Skeletal muscle satellite cell (primary cell): ENCODE measurements at regions not wholly inside any gene's neighbourhood (a gene's known extent, or its start where the extent isn't known, plus 50 kb on each side); places are given as distances from the start of the nearest gene placed in this dataset.

Source experiments
- H3K27me3 ChIP-seq: 2 replicates; pipeline ENCODE4 v1.7.0; 2013; ENCODE audit warnings: low read length; ENCODE audit not compliant: control insufficient read depth, insufficient read depth
- H3K36me3 ChIP-seq: 2 replicates; pipeline ENCODE4 v1.7.0; 2013; ENCODE audit warnings: mild to moderate bottlenecking, control low read depth, low read length; ENCODE audit not compliant: insufficient read depth
- H3K4me1 ChIP-seq: 2 replicates; pipeline ENCODE4 v1.7.0; 2013; ENCODE audit warnings: low read length; ENCODE audit not compliant: control insufficient read depth, insufficient read depth
- H3K4me2 ChIP-seq: 2 replicates; pipeline ENCODE4 v1.7.0; 2013; ENCODE audit warnings: mild to moderate bottlenecking, low read length
- H3K4me3 ChIP-seq: 2 replicates; pipeline ENCODE4 v1.7.0; 2013; ENCODE audit warnings: low read length
- H3K9ac ChIP-seq: 2 replicates; pipeline ENCODE4 v1.7.0; 2013; ENCODE audit warnings: mild to moderate bottlenecking, low read depth, low read length, moderate library complexity
- H3K9me3 ChIP-seq: replicated peaks from 2 replicates; pipeline ENCODE4 v1.7.0; 2013; ENCODE audit warnings: mild to moderate bottlenecking, control low read depth, low read length

- no peaks in the 10 kb centered on the region for H3K9me3 ChIP-seq
- no peaks in the 10 kb centered on the region for H3K36me3 ChIP-seq
- no peak overlapping the region for H3K4me2 ChIP-seq
- H3K4me1 ChIP-seq = no peaks in the 10 kb centered on the region
- H3K4me3 ChIP-seq = no peak overlapping the region
- H3K27me3 ChIP-seq = no peaks in the 10 kb centered on the region
- H3K9ac ChIP-seq = no peak overlapping the region
These were observed 211.6 kb downstream of the NEBL start for GRCh38 chr10:20685462-20685861.

- H3K9me3 ChIP-seq = no peaks in the 10 kb centered on the region
- H3K9ac ChIP-seq = no peak overlapping the region
- H3K36me3 ChIP-seq = no peaks in the 10 kb centered on the region
- no peaks in the 10 kb centered on the region for H3K27me3 ChIP-seq
- H3K4me3 ChIP-seq = no peak overlapping the region
- H3K4me1 ChIP-seq = no peaks in the 10 kb centered on the region
- H3K4me2 ChIP-seq = no peak overlapping the region
These were observed 213.8 kb downstream of the NEBL start for GRCh38 chr10:20683345-20683744.

- no peaks in the 10 kb centered on the region for H3K36me3 ChIP-seq
- no peaks in the 10 kb centered on the region for H3K27me3 ChIP-seq
- H3K4me3 ChIP-seq = no peak overlapping the region
- H3K9ac ChIP-seq = no peak overlapping the region
- H3K4me2 ChIP-seq = no peak overlapping the region
- no peaks in the 10 kb centered on the region for H3K4me1 ChIP-seq
- no peaks in the 10 kb centered on the region for H3K9me3 ChIP-seq
These were observed 214.3 kb downstream of the NEBL start for GRCh38 chr10:20682782-20683181.

GRCh38 chr10:20677340-20677739 lies 219.8 kb downstream of the NEBL start:
- Histone ChIP-seq H3K9me3 (no peaks in the 10 kb centered on the region), H3K4me1 (peaks cover 3% of the 10 kb centered on the region), H3K9ac (no peak overlapping the region)

GRCh38 chr10:20674926-20675325 lies 222.2 kb downstream of the NEBL start:
- Histone ChIP-seq H3K9ac (no peak overlapping the region), H3K4me2 (no peak overlapping the region), H3K36me3 (no peaks in the 10 kb centered on the region), H3K27me3 (no peaks in the 10 kb centered on the region), H3K9me3 (no peaks in the 10 kb centered on the region), H3K4me1 (peaks cover 3% of the 10 kb centered on the region), H3K4me3 (no peak overlapping the region)

More at GRCh38 chr10:20677340-20677739, 219.8 kb downstream of the NEBL start:
- Histone ChIP-seq H3K4me2 (no peak overlapping the region), H3K27me3 (no peaks in the 10 kb centered on the region), H3K4me3 (no peak overlapping the region), H3K36me3 (no peaks in the 10 kb centered on the region)

GRCh38 chr10:20673175-20673574 lies 223.9 kb downstream of the NEBL start:
- Histone ChIP-seq H3K4me2 (no peak overlapping the region), H3K4me3 (no peak overlapping the region), H3K4me1 (peaks cover 3% of the 10 kb centered on the region), H3K36me3 (no peaks in the 10 kb centered on the region), H3K9me3 (no peaks in the 10 kb centered on the region), H3K27me3 (no peaks in the 10 kb centered on the region), H3K9ac (no peak overlapping the region)

- H3K9ac ChIP-seq = no peak overlapping the region
- no peaks in the 10 kb centered on the region for H3K9me3 ChIP-seq
- H3K36me3 ChIP-seq = no peaks in the 10 kb centered on the region
- H3K4me3 ChIP-seq = no peak overlapping the region
- no peaks in the 10 kb centered on the region for H3K27me3 ChIP-seq
- peaks cover 3% of the 10 kb centered on the region for H3K4me1 ChIP-seq
- H3K4me2 ChIP-seq = peak overlapping the region; percentile 42
These were observed 224.4 kb downstream of the NEBL start for GRCh38 chr10:20672741-20673140.

- Histone ChIP-seq H3K27me3 (no peaks in the 10 kb centered on the region), H3K9me3 (no peaks in the 10 kb centered on the region), H3K4me2 (no peak overlapping the region), H3K9ac (no peak overlapping the region), H3K4me3 (no peak overlapping the region), H3K4me1 (peaks cover 3% of the 10 kb centered on the region), H3K36me3 (no peaks in the 10 kb centered on the region)
These were observed 226.5 kb downstream of the NEBL start for GRCh38 chr10:20670579-20670978.

- Histone ChIP-seq H3K9ac (no peak overlapping the region), H3K9me3 (no peaks in the 10 kb centered on the region), H3K27me3 (no peaks in the 10 kb centered on the region)
These were observed 228.1 kb downstream of the NEBL start for GRCh38 chr10:20668985-20669384.

GRCh38 chr10:20662742-20663141 lies 234.4 kb downstream of the NEBL start:
- no peak overlapping the region for H3K9ac ChIP-seq
- no peak overlapping the region for H3K4me2 ChIP-seq
- H3K9me3 ChIP-seq = no peaks in the 10 kb centered on the region
- no peaks in the 10 kb centered on the region for H3K36me3 ChIP-seq
- no peaks in the 10 kb centered on the region for H3K4me1 ChIP-seq
- H3K4me3 ChIP-seq = no peak overlapping the region
- no peaks in the 10 kb centered on the region for H3K27me3 ChIP-seq

More at GRCh38 chr10:20668985-20669384, 228.1 kb downstream of the NEBL start:
- no peaks in the 10 kb centered on the region for H3K36me3 ChIP-seq
- H3K4me3 ChIP-seq = no peak overlapping the region
- no peak overlapping the region for H3K4me2 ChIP-seq
- peaks cover 3% of the 10 kb centered on the region for H3K4me1 ChIP-seq

GRCh38 chr10:20659225-20659624 lies 237.9 kb downstream of the NEBL start:
- Histone ChIP-seq H3K4me2 (no peak overlapping the region), H3K36me3 (no peaks in the 10 kb centered on the region), H3K4me3 (no peak overlapping the region), H3K4me1 (no peaks in the 10 kb centered on the region), H3K27me3 (no peaks in the 10 kb centered on the region), H3K9me3 (no peaks in the 10 kb centered on the region), H3K9ac (no peak overlapping the region)

- Histone ChIP-seq H3K9me3 (no peaks in the 10 kb centered on the region), H3K4me3 (no peak overlapping the region), H3K9ac (no peak overlapping the region), H3K4me1 (no peaks in the 10 kb centered on the region), H3K36me3 (no peaks in the 10 kb centered on the region), H3K4me2 (no peak overlapping the region), H3K27me3 (no peaks in the 10 kb centered on the region)
These were observed 239.0 kb downstream of the NEBL start for GRCh38 chr10:20658158-20658557.
